H9 (cell line): ENCODE measurements at regions not wholly inside any gene's neighbourhood (a gene's known extent, or its start where the extent isn't known, plus 50 kb on each side); places are given as distances from the start of the nearest gene placed in this dataset.

Source experiments
- DNase-seq: peaks from one replicate; pipeline ENCODE4 v3.0.0-alpha.2; 2017
- H2AFZ ChIP-seq: one replicate; pipeline ENCODE4 v1.6.1; 2013; ENCODE audit warnings: mild to moderate bottlenecking, low read length, control low read depth, moderate library complexity
- H2AK5ac ChIP-seq: 2 replicates; pipeline ENCODE4 v1.6.1; 2013; ENCODE audit warnings: low read length, control low read depth, mixed read lengths; ENCODE audit not compliant: insufficient read length
- H2BK120ac ChIP-seq: one replicate; pipeline ENCODE4 v1.6.1; 2013; ENCODE audit warnings: low read depth, mild to moderate bottlenecking, low read length, control low read depth, inconsistent platforms; ENCODE audit not compliant: poor library complexity, severe bottlenecking
- H2BK12ac ChIP-seq: 2 replicates; pipeline ENCODE4 v1.6.1; 2013; ENCODE audit warnings: low read length, control low read depth, mixed read lengths, low read depth; ENCODE audit not compliant: insufficient read length
- H2BK15ac ChIP-seq: 2 replicates; pipeline ENCODE4 v1.6.1; 2013; ENCODE audit warnings: low read depth, low read length, control low read depth
- H2BK20ac ChIP-seq: one replicate; pipeline ENCODE4 v1.6.1; 2013; ENCODE audit warnings: low read depth, mild to moderate bottlenecking, low read length, control low read depth, inconsistent platforms; ENCODE audit not compliant: poor library complexity, severe bottlenecking
- H2BK5ac ChIP-seq: 2 replicates; pipeline ENCODE4 v1.6.1; 2013; ENCODE audit warnings: low read length, control low read depth, mixed read lengths; ENCODE audit not compliant: insufficient read length
- H3K14ac ChIP-seq: 2 replicates; pipeline ENCODE4 v1.6.1; 2013; ENCODE audit warnings: low read length, control low read depth; ENCODE audit not compliant: insufficient read depth
- H3K18ac ChIP-seq: 2 replicates; pipeline ENCODE4 v1.6.1; 2013; ENCODE audit warnings: low read depth, mild to moderate bottlenecking, mixed read lengths, low read length, control low read depth; ENCODE audit not compliant: insufficient read length
- H3K23ac ChIP-seq: 2 replicates; pipeline ENCODE4 v1.6.1; 2013; ENCODE audit warnings: low read length, control low read depth, mixed read lengths, low read depth; ENCODE audit not compliant: insufficient read length
- H3K23me2 ChIP-seq: 2 replicates; pipeline ENCODE4 v1.6.1; 2013; ENCODE audit warnings: low read depth, mild to moderate bottlenecking, mixed read lengths, low read length, control low read depth; ENCODE audit not compliant: insufficient read length, poor library complexity, severe bottlenecking
- H3K27ac ChIP-seq: 2 replicates; pipeline ENCODE4 v1.5.1; 2013; ENCODE audit warnings: low read length, control low read depth, mixed read lengths, low read depth; ENCODE audit not compliant: insufficient read length
- H3K27me3 ChIP-seq: 2 replicates; pipeline ENCODE4 v1.6.1; 2013; ENCODE audit warnings: low read length, control low read depth, inconsistent platforms; ENCODE audit not compliant: insufficient read depth
- H3K4ac ChIP-seq: 2 replicates; pipeline ENCODE4 v1.6.1; 2013; ENCODE audit warnings: low read depth, mild to moderate bottlenecking, control low read depth, inconsistent platforms, low read length, moderate library complexity
- H3K4me1 ChIP-seq: 2 replicates; pipeline ENCODE4 v1.6.1; 2013; ENCODE audit warnings: low read length, control low read depth, inconsistent platforms; ENCODE audit not compliant: insufficient read depth
- H3K4me2 ChIP-seq: 2 replicates; pipeline ENCODE4 v1.6.1; 2013; ENCODE audit warnings: low read length, control low read depth, mixed read lengths; ENCODE audit not compliant: insufficient read length, insufficient read depth
- H3K56ac ChIP-seq: 2 replicates; pipeline ENCODE4 v1.6.1; 2013; ENCODE audit warnings: low read depth, mild to moderate bottlenecking, mixed read lengths, low read length, control low read depth; ENCODE audit not compliant: insufficient read length
- H3K79me1 ChIP-seq: 2 replicates; pipeline ENCODE4 v1.6.1; 2013; ENCODE audit warnings: low read depth, mild to moderate bottlenecking, moderate library complexity, low read length, control low read depth, inconsistent platforms; ENCODE audit not compliant: insufficient read depth, poor library complexity, severe bottlenecking
- H3K79me2 ChIP-seq: 2 replicates; pipeline ENCODE4 v1.6.1; 2013; ENCODE audit warnings: low read length, control low read depth, inconsistent platforms; ENCODE audit not compliant: insufficient read depth
- H3K9ac ChIP-seq: 2 replicates; pipeline ENCODE4 v1.6.1; 2013; ENCODE audit warnings: low read length, control low read depth, mixed read lengths; ENCODE audit not compliant: insufficient read length; ENCODE audit errors: extremely low read depth
- H3K9me3 ChIP-seq: one replicate; pipeline ENCODE4 v1.6.1; 2013; ENCODE audit warnings: low read depth, low read length, inconsistent platforms; ENCODE audit not compliant: control insufficient read depth
- H3T11ph ChIP-seq: one replicate; pipeline ENCODE4 v1.6.1; 2013; ENCODE audit warnings: mild to moderate bottlenecking, low read length, control low read depth, inconsistent platforms
- H4K20me1 ChIP-seq: one replicate; pipeline ENCODE4 v1.6.1; 2013; ENCODE audit not compliant: control insufficient read depth, insufficient read length, insufficient read depth
- H4K5ac ChIP-seq: 2 replicates; pipeline ENCODE4 v1.6.1; 2013; ENCODE audit warnings: low read depth, mild to moderate bottlenecking, mixed read lengths, low read length, control low read depth; ENCODE audit not compliant: insufficient read length
- H4K8ac ChIP-seq: replicated peaks from 2 replicates; pipeline ENCODE4 v1.6.1; 2013; ENCODE audit warnings: low read length, control low read depth, mixed read lengths, low read depth; ENCODE audit not compliant: insufficient read length
- H4K91ac ChIP-seq: 2 replicates; pipeline ENCODE4 v1.6.1; 2013; ENCODE audit warnings: low read depth, mild to moderate bottlenecking, moderate library complexity, mixed read lengths, low read length, control low read depth; ENCODE audit not compliant: insufficient read length
- H3K27ac Mint-ChIP-seq, 3 experiments: 2 replicates in 2 of 3; 3 replicates in 1 of 3; pipeline ENCODE4 v1.8.0; 2020 to 2021; ENCODE audit warnings: mixed read lengths in 3 of 3, mild to moderate bottlenecking in 1 of 3, moderate library complexity in 1 of 3
- H3K27me3 Mint-ChIP-seq: 2 replicates; pipeline ENCODE4 v1.8.0; 2021; ENCODE audit warnings: low read depth, mild to moderate bottlenecking, moderate library complexity, mixed read lengths
- H3K36me3 Mint-ChIP-seq, 3 experiments: 2 replicates in 2 of 3; 3 replicates in 1 of 3; pipeline ENCODE4 v1.8.0; 2020 to 2021; ENCODE audit warnings: low read depth in 3 of 3, mixed read lengths in 3 of 3; ENCODE audit not compliant: insufficient read depth in 1 of 3
- H3K4me1 Mint-ChIP-seq, 2 experiments: 2 replicates each; pipeline ENCODE4 v1.8.0; 2020; ENCODE audit warnings: mixed read lengths in 2 of 2
- H3K4me3 Mint-ChIP-seq, 2 experiments: 2 replicates in 1 of 2; 3 replicates in 1 of 2; pipeline ENCODE4 v1.8.0; 2020 to 2021; ENCODE audit warnings: mild to moderate bottlenecking in 2 of 2, mixed read lengths in 2 of 2, moderate library complexity in 1 of 2
- H3K9me3 Mint-ChIP-seq, 2 experiments: 2 replicates in 1 of 2; 3 replicates in 1 of 2; pipeline ENCODE4 v1.8.0; 2020; ENCODE audit warnings: mild to moderate bottlenecking in 2 of 2, mixed read lengths in 2 of 2, moderate library complexity in 1 of 2
- CTCF ChIP-seq: fragments of 200-600 bp; sonication (generic); conservative IDR thresholded peaks from 3 replicates; pipeline ENCODE4 v1.8.0; 2021; ENCODE audit warnings: antibody characterized with exemption, mild to moderate bottlenecking
- WGBS: extraction: QIAGEN DNeasy Blood & Tissue Kit; methylation state at CpG from one replicate; pipeline ENCODE4 v1.1.7; 2013; ENCODE audit warnings: missing lambda C conversion rate, low lambda C conversion rate, mixed read lengths; ENCODE audit not compliant: insufficient read length; ENCODE audit errors: extremely low coverage; 5-methylcytosine and 5-hydroxymethylcytosine counted together

DNA sequence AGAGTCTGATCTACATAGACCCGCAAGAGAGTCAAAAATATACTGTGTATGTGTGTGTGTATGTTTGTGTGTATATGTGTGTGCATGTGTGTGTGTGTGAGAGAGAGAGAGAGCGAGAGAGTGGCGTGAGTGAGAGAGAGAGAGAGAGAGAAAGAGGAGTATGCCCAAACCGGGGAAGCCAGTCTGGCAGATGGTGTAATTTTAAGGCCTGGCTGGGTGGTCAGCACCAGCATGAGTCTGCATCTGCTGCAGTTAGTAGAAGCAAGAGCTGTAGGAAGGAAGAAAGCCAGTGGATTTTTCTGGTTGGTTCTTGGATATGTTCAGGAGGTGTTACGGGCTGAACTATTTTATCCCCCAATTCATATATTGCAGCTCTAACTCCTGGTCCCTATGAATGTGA lies 75.2 kb downstream of the ACTBL2 start:
- no peak for DNase-seq
- Histone ChIP-seq H3T11ph (no peak overlapping the region), H3K18ac (no peak overlapping the region), H2BK12ac (no peak overlapping the region), H3K14ac (no peak overlapping the region), H3K79me2 (no peaks in the 10 kb centered on the region), H4K91ac (no peak overlapping the region), H3K27me3 (no peaks in the 10 kb centered on the region), H3K4me1 (no peaks in the 10 kb centered on the region), H3K23ac (no peak overlapping the region), H2BK20ac (no peak overlapping the region), H3K23me2 (no peaks in the 10 kb centered on the region), H2BK120ac (no peak overlapping the region), H3K56ac (no peak overlapping the region), H3K4me2 (no peak overlapping the region), H3K79me1 (no peaks in the 10 kb centered on the region), H2AK5ac (no peak overlapping the region), H4K8ac (no peak overlapping the region), H3K27ac (no peak overlapping the region), H3K9me3 (no peaks in the 10 kb centered on the region), H3K9ac (no peak overlapping the region), H2BK15ac (no peak overlapping the region), H3K4ac (no peak overlapping the region), H2AFZ (no peak overlapping the region), H4K20me1 (no peaks in the 10 kb centered on the region), H2BK5ac (no peak overlapping the region), H4K5ac (no peak overlapping the region)
- no peak for TF ChIP-seq CTCF
- 100% methylated on average over 2 of the region's 5 CpGs for WGBS
- no peak overlapping the region for H3K27ac Mint-ChIP-seq
- H3K27me3 Mint-ChIP-seq, result peaks cover 2% of the 10 kb centered on the region; the same call in 1 of the 2 replicates
- no peaks in the 10 kb centered on the region for H3K4me1 Mint-ChIP-seq
- no peaks in the 10 kb centered on the region for H3K9me3 Mint-ChIP-seq
- H3K4me3 Mint-ChIP-seq, result no peak overlapping the region
- H3K36me3 Mint-ChIP-seq, result no peaks in the 10 kb centered on the region
